Activated CD4-positive, alpha-beta T cell treated with anti-CD3 and anti-CD28 coated beads, Interleukin-2, amount 10 ng/mL, durations not matched to agents 24 days and 14 days (primary cell): ENCODE measurements at regions not wholly inside any gene's neighbourhood (a gene's known extent, or its start where the extent isn't known, plus 50 kb on each side); places are given as distances from the start of the nearest gene placed in this dataset.
"Not testable (repeated sequence)": the region's sequence is repeated elsewhere in the genome, so short reads cannot be mapped to it uniquely, and the experiment has no call there.

Experiments
- DNase-seq: peaks from one replicate; pipeline ENCODE4 v3.0.0; 2022
- H3K27ac Mint-ChIP-seq: one replicate; pipeline ENCODE4 v1.8.0; 2022; ENCODE audit warnings: mild to moderate bottlenecking, mixed read lengths
- H3K27me3 Mint-ChIP-seq: one replicate; pipeline ENCODE4 v1.8.0; 2022; ENCODE audit warnings: mixed read lengths
- H3K36me3 Mint-ChIP-seq: one replicate; pipeline ENCODE4 v1.8.0; 2022; ENCODE audit warnings: low read depth, mild to moderate bottlenecking, mixed read lengths
- H3K4me1 Mint-ChIP-seq: one replicate; pipeline ENCODE4 v1.8.0; 2021; ENCODE audit warnings: mixed read lengths
- H3K4me3 Mint-ChIP-seq: one replicate; pipeline ENCODE4 v1.8.0; 2022; ENCODE audit warnings: mild to moderate bottlenecking, moderate library complexity, mixed read lengths
- H3K9me3 Mint-ChIP-seq: one replicate; pipeline ENCODE4 v1.8.0; 2021; ENCODE audit warnings: mixed read lengths
- intact Hi-C: fragments of 100-400 bp; cut with micrococcal nuclease; formaldehyde crosslinking; loops from one replicate; pipeline ENCODE4 v1.15.1; 2023

DNA sequence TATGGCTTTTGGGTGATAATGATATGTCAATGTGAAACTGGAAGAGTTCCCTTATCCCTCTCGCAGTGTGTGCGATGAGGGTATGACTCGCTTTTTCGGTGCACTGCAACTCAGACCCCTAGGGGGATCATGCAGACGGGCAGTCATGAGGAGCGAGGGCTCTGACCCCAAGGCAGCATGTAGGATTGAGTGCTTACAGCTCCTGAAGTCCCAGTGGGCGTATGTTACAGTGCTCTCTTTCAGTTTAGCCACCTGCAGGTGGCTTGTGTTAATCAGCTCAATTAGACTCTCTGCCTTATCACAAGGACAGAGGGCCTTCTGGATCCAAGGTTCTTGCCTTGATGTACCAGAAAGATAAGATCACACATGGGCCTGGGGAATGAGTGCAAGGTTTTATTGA, 1269.9 kb upstream of the GYPC start:
- H3K27me3 Mint-ChIP-seq: no peaks in the 10 kb centered on the region
- H3K4me1 Mint-ChIP-seq: no peaks in the 10 kb centered on the region
- no peak for DNase-seq
- H3K36me3 Mint-ChIP-seq: no peaks in the 10 kb centered on the region
- H3K9me3 Mint-ChIP-seq: no peaks in the 10 kb centered on the region
- intact Hi-C loops: no loop called here
- H3K4me3 Mint-ChIP-seq: no peak overlapping the region
- no peak overlapping the region for H3K27ac Mint-ChIP-seq

DNA sequence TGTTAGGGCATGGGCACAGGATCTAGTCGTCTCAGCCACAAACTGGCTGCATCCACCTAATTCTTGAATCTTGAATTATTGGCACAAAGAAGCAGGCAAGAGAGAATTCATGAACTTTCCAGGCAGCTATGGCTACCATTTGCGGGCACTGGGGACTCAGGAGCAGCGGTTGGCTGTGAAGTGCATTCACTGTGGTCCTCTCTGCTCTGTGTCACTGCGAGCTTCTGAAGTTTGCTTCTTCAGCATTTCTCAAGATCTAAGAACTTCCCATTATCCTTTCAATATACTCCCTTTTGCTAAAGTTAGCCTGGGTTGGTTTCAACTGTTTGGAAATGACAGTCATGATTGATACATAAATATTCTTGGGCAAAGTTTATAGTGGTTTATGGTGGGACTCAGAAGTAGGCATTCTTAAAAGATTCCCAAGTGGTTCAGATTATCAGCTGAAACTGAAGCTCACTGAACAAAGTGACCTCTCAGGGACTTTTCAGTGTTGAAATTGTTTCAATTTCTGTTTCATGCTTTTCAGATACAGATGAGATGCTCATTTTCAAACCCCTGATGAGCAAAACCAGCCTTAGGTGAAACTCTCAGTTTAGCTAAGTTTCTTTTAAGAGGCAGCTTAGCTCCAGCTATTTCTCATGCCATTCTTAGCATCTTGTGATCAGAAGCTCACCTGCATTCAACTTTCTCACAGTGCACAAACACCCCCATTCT, 1258.3 kb upstream of the GYPC start:
- no peak overlapping the region for H3K27ac Mint-ChIP-seq
- H3K27me3 Mint-ChIP-seq: no peaks in the 10 kb centered on the region
- intact Hi-C loops: no loop called here
- H3K9me3 Mint-ChIP-seq: no peaks in the 10 kb centered on the region
- no peak overlapping the region for H3K4me3 Mint-ChIP-seq
- H3K36me3 Mint-ChIP-seq: no peaks in the 10 kb centered on the region
- H3K4me1 Mint-ChIP-seq: no peaks in the 10 kb centered on the region
- no peak for DNase-seq

DNA sequence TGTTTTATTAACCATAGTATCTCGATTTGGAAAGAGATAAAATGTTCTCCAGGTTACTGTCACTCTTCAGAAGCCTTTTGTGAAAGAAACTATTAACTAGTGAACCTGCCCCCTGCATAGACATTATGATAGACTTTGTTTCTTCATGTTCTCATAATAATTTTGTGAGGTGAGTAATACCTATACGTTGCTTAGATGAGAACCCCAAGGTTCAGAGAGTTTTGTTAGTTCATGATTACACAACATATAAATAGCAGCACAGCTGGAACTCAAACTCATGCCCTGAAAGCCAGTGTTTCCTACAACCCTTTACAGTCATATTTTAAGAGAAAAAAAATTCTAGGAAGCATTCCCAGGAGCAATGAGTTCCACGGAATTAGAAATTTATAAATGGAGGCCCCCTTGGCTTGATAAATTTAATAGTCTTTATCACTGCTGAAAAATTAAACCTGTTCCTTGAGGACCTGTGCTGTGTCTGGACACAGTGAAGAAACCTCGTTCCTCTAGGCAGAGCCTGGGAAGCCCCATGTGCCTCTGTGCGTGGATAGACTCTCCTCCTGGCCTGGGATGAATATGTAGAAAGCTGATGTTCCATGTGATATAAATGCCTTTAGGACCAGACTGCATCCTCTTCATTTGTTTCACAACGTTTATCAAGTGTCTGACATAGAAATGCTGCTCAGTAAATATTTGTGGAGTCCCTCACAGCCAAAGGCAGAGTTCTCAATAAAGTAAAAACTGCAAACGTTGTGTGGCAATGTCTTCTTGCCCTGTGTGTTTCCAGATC, 1257.0 kb upstream of the GYPC start:
- no peak for DNase-seq
- Mint-ChIP-seq H3K27ac (no peak overlapping the region), H3K9me3 (no peaks in the 10 kb centered on the region), H3K27me3 (no peaks in the 10 kb centered on the region), H3K36me3 (no peaks in the 10 kb centered on the region), H3K4me3 (no peak overlapping the region), H3K4me1 (no peaks in the 10 kb centered on the region)
- intact Hi-C loops: no loop called here

DNA sequence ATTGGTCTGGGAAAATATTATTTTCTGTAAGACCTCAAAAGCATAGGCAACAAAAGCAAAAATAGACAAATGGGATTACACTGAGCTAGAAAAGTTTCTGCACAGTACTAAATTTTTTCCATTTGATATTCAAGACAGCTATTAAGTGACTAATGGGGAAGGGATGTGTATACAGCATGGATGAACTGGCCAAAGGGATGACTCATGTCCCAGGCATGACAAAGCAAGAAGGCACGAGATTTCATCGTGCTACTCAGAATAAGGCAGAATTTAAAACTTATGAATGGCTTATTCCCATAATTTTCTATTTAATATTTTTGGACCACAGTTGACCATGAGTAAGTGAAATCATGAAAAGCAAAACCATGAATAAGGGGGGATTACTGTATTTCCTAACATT, 1250.1 kb upstream of the GYPC start:
- no peak for DNase-seq
- Mint-ChIP-seq H3K27ac (no peak overlapping the region), H3K4me1 (no peaks in the 10 kb centered on the region), H3K27me3 (no peaks in the 10 kb centered on the region), H3K36me3 (no peaks in the 10 kb centered on the region), H3K4me3 (no peak overlapping the region), H3K9me3 (no peaks in the 10 kb centered on the region)
- intact Hi-C loops: no loop called here

DNA sequence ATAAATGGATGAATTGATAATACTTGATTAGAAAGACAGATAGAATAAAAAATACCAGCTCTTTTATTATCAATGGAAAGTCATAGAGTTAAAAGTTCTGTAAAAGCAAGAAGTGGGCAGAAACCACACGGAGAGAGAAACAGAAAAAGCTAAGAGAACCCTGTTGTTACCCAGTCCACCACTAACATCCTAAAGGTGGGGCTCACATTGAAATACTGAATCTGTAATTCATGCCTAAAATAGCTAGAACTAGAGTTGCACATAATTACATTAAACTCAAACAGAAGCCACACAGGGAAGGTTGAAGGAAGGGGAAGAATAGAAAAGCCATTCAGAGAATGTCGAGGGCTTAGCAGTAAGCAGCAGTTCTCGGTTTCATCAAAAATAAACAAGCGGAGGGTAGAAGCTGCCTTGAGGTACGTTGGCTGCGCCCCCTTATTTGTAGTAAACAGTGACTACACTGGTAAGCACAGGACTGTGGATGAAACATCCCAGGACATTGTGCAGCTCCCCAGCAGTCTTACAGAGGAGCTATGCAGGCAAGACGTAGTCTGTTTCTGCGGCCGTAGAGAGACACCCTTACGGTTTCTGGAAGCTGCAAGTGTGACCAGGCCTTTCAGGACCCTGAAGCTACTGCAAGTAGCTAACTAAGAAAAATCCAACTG, 1247.0 kb upstream of the GYPC start:
- Mint-ChIP-seq H3K9me3 (no peaks in the 10 kb centered on the region), H3K27me3 (no peaks in the 10 kb centered on the region), H3K4me1 (no peaks in the 10 kb centered on the region), H3K4me3 (no peak overlapping the region), H3K36me3 (no peaks in the 10 kb centered on the region), H3K27ac (no peak overlapping the region)
- DNase-seq: no peak
- intact Hi-C loops: no loop called here

DNA sequence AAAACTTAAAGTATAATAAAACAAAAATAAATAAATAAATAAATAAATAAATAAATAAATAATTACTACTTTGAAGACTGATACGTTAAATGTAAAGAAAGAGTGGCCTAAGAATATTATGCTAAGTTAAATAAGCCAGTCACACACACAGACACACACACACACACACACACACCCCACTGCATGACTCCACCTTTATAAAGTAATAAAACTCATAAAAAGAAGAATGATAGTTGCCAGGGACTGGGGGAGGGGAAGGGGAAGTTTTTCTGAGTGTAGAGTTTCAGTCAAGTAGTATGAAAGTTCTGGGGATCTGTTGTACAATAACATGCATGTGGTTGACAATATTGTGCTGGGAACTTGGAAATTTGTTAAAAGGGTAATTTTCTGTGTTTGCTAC, 1237.5 kb upstream of the GYPC start:
- DNase-seq: no peak
- Mint-ChIP-seq H3K27me3 (no peaks in the 10 kb centered on the region), H3K9me3 (no peaks in the 10 kb centered on the region), H3K36me3 (no peaks in the 10 kb centered on the region), H3K4me1 (no peaks in the 10 kb centered on the region), H3K4me3 (no peak overlapping the region), H3K27ac (no peak overlapping the region)
- intact Hi-C loops: no loop called here

DNA sequence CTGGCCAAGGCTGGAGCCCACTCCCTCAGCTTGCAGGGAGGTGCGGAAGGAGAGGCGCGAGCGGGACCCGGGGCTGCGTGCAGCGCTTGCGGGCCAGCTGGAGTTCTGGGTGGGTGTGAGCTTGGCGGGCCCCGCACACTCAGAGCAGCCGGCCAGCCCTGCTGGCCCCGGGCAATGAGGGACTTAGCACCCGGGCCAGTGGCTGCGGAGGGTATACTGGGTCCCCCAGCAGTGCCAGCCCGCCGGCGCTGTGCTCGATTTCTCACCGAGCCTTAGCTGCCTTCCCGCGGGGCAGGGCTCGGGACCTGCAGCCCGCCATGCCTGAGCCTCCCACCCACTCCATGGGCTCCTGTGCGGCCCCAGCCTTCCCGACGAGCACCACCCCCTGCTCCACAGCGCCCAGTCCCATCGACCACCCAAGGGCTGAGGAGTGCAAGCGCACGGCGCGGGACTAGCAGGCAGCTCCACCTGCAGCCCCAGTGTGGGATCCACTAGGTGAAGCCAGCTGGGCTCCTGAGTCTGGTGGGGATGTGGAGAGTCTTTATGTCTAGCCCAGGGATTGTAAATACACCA, 1233.7 kb upstream of the GYPC start:
- intact Hi-C loops, H3K27me3 Mint-ChIP-seq, H3K27ac Mint-ChIP-seq, H3K4me3 Mint-ChIP-seq, H3K36me3 Mint-ChIP-seq, H3K9me3 Mint-ChIP-seq, H3K4me1 Mint-ChIP-seq, DNase-seq: not testable (repeated sequence)

DNA sequence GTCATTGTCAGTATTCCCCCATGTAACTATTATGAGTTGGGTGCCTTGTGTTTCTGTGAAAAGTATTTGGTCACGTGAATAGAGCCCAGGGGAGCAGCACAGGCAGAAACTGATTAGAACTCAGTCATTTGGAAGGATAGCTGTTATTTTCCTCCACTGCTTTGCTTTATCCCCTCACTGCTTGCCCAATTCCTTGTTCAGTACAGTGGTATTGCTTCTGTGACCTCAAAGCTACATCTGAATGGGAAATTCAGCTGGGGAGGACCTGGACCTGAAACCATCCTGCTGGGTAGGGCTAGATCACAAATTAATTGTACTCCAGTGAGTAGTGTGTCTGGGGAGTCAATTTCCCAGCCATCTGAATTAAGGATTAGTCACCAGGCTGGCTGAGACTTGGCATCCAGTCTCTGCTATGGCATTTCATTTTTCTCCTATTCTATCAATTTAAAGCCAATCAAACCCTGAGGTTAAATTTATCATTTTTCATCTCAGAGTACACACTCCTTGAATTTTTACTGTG, 1231.6 kb upstream of the GYPC start:
- Mint-ChIP-seq H3K27me3 (no peaks in the 10 kb centered on the region), H3K27ac (no peak overlapping the region), H3K36me3 (no peaks in the 10 kb centered on the region), H3K9me3 (no peaks in the 10 kb centered on the region), H3K4me1 (no peaks in the 10 kb centered on the region), H3K4me3 (no peak overlapping the region)
- intact Hi-C loops: no loop called here
- DNase-seq: no peak

DNA sequence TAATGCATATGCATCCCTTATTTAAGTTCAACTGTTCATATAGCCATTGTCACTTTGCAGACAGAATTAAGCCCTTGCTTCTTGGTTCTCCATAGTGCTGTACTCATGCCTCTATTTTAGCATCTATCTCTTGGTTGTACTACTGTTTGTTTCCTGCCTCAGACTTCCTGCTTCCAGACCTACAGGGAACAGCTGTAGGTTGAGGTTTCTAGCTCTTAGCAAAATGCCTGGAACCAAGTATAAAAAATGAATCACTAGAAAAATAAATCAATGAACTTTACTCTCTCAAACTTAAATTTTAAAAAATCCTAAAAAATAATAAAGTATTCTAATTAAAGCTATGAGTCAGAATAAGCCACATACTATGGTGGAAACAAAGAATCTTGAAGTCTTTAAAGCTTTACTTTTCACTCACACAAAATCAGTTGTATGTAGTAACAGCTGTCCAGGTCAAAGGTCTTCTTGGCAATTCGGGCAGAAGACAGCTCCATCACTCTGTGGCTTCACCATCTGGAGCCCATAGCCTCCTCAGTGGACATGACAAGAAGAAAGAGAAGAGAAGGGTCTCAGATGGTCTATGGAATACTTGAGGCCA, 1228.1 kb upstream of the GYPC start:
- DNase-seq: no peak
- Mint-ChIP-seq H3K27me3 (no peaks in the 10 kb centered on the region), H3K4me3 (no peak overlapping the region), H3K9me3 (no peaks in the 10 kb centered on the region), H3K27ac (no peak overlapping the region), H3K36me3 (no peaks in the 10 kb centered on the region), H3K4me1 (no peaks in the 10 kb centered on the region)
- intact Hi-C loops: no loop called here

DNA sequence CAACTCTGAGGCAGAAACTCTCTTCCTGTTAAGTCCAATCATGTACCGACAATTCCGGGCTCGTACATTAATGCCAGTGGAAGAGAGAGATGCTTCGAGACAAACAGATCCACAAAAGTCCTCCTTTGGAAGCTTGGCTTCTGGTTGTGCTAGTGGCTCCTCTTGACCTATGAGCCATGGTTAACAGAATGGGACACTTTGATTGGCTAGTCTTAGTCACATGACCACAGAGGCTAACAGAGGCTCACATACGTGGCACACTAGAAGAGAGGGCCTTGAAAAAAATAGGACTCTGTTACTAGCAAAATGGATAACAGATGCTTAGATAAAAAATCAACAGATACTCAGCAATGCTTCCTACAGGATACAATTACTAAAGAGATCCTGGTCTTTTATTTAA, 1211.9 kb upstream of the GYPC start:
- no peaks in the 10 kb centered on the region for H3K36me3 Mint-ChIP-seq
- H3K9me3 Mint-ChIP-seq: peaks cover 4% of the 10 kb centered on the region
- intact Hi-C loops: no loop called here
- H3K27ac Mint-ChIP-seq: no peak overlapping the region
- H3K27me3 Mint-ChIP-seq: no peaks in the 10 kb centered on the region
- H3K4me3 Mint-ChIP-seq: no peak overlapping the region
- no peaks in the 10 kb centered on the region for H3K4me1 Mint-ChIP-seq
- no peak for DNase-seq

DNA sequence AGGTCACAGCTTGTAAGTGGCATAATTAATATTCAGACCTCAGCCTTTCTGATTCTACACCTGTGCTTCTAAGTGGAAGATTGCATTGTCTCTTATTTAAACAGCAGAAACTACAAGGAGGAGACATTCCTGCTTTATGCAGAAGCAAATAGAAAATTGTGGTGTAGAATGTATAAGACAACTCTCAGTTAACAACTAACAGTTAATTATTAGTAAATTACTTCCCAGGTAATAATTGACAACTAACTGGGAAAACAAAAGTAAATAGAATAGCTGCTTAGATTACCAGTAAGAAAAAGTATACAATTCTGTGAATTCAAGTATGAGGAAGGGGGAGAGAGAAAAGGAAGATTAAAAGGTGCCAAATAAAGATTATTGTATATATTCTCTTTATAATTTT, 1210.5 kb upstream of the GYPC start:
- DNase-seq: no peak
- Mint-ChIP-seq H3K9me3 (peaks cover 4% of the 10 kb centered on the region), H3K36me3 (no peaks in the 10 kb centered on the region), H3K27ac (no peak overlapping the region), H3K4me1 (no peaks in the 10 kb centered on the region), H3K27me3 (no peaks in the 10 kb centered on the region), H3K4me3 (no peak overlapping the region)
- intact Hi-C loops: no loop called here

DNA sequence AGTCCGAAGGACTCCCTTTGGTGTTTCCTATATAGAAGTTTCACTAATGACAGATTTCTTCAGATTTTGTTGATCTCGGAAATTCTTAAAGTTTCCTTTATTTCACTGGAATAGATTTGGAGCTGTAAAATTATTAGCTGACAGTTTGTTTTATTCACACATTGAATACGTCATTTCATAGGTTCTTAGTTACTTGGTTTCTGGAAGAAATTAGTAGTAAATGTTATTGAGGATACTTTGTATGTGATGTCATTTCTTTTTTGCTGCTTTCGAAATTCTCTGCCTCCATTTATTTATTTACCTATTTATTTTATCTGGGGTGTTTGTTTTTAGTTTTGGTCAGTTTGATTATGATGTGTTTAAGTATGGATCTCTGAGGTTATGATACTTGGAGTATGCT, 1205.9 kb upstream of the GYPC start:
- no peak overlapping the region for H3K4me3 Mint-ChIP-seq
- peaks cover 15% of the 10 kb centered on the region for H3K9me3 Mint-ChIP-seq
- H3K4me1 Mint-ChIP-seq: no peaks in the 10 kb centered on the region
- no peaks in the 10 kb centered on the region for H3K36me3 Mint-ChIP-seq
- intact Hi-C loops: no loop called here
- no peaks in the 10 kb centered on the region for H3K27me3 Mint-ChIP-seq
- DNase-seq: no peak
- H3K27ac Mint-ChIP-seq: no peak overlapping the region

DNA sequence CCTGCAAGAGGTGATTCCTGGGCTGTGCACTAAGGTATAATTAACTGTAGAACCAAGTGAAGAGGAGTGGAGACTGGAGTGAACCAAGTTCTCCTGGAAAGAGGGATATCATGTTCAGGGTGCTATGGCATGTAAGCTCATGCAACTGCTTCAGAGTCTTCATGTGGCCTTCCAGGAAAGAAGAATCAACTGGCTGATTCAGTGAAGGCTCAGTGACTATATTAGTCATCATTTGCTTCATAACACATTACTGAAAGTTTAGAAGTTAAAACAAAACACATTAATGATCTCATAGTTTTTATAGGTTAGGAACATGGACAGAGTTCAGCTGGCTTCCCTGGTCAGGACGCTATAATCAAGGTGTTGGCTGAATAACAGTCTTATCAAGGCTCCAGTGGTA, 1200.8 kb upstream of the GYPC start:
- Mint-ChIP-seq H3K27ac (no peak overlapping the region), H3K4me1 (no peaks in the 10 kb centered on the region), H3K4me3 (no peak overlapping the region), H3K27me3 (no peaks in the 10 kb centered on the region), H3K9me3 (peaks cover 18% of the 10 kb centered on the region), H3K36me3 (no peaks in the 10 kb centered on the region)
- no peak for DNase-seq
- intact Hi-C loops: no loop called here
